ENCODE measurements at regions not wholly inside any gene's neighbourhood (a gene's known extent, or its start where the extent isn't known, plus 50 kb on each side); places are given as distances from the start of the nearest gene placed in this dataset.
A peak's percentile ranks its signal among the peaks of the same experiment; 100 is the strongest.

DNA sequence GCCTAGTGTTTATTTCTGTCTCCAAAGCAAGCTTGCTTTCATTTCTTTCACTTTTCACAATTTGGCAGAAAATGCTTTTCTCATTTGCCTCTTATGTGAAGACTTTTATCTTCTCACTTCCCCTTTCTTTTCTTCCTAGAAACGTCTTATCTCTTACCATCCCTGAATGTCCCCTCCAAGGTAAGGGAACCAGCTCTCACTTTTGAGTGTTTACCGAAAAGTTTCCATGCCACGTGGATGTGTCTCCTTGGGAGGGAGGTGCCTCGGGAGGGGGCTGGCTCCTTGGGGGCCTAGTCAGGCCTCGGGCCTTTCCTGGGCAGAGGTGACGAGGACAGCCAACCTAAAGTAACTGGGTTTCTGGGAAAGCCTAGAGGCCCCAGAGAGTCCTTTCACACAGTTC, 127.4 kb downstream of the CD24 start (continued):
- TF ChIP-seq, protein P1, sequence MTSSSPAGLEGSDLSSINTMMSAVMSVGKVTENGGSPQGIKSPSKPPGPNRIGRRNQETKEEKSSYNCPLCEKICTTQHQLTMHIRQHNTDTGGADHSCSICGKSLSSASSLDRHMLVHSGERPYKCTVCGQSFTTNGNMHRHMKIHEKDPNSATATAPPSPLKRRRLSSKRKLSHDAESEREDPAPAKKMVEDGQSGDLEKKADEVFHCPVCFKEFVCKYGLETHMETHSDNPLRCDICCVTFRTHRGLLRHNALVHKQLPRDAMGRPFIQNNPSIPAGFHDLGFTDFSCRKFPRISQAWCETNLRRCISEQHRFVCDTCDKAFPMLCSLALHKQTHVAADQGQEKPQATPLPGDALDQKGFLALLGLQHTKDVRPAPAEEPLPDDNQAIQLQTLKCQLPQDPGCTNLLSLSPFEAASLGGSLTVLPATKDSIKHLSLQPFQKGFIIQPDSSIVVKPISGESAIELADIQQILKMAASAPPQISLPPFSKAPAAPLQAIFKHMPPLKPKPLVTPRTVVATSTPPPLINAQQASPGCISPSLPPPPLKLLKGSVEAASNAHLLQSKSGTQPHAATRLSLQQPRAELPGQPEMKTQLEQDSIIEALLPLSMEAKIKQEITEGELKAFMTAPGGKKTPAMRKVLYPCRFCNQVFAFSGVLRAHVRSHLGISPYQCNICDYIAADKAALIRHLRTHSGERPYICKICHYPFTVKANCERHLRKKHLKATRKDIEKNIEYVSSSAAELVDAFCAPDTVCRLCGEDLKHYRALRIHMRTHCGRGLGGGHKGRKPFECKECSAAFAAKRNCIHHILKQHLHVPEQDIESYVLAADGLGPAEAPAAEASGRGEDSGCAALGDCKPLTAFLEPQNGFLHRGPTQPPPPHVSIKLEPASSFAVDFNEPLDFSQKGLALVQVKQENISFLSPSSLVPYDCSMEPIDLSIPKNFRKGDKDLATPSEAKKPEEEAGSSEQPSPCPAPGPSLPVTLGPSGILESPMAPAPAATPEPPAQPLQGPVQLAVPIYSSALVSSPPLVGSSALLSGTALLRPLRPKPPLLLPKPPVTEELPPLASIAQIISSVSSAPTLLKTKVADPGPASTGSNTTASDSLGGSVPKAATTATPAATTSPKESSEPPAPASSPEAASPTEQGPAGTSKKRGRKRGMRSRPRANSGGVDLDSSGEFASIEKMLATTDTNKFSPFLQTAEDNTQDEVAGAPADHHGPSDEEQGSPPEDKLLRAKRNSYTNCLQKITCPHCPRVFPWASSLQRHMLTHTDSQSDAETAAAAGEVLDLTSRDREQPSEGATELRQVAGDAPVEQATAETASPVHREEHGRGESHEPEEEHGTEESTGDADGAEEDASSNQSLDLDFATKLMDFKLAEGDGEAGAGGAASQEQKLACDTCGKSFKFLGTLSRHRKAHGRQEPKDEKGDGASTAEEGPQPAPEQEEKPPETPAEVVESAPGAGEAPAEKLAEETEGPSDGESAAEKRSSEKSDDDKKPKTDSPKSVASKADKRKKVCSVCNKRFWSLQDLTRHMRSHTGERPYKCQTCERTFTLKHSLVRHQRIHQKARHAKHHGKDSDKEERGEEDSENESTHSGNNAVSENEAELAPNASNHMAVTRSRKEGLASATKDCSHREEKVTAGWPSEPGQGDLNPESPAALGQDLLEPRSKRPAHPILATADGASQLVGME (CRISPR knock-in tag; IDR thresholded peaks at IDR 0.05), result 0 out of 2 replicates have a peak, but pooled peaks have one; percentile 36
- no peak for TF ChIP-seq HMG20B (CRISPR knock-in tag; IDR thresholded peaks at IDR 0.05)
- TF ChIP-seq CCAR2 (IDR thresholded peaks at IDR 0.05; ENCODE audit: low read depth, low read length), result no peak
- TF ChIP-seq, protein P2, sequence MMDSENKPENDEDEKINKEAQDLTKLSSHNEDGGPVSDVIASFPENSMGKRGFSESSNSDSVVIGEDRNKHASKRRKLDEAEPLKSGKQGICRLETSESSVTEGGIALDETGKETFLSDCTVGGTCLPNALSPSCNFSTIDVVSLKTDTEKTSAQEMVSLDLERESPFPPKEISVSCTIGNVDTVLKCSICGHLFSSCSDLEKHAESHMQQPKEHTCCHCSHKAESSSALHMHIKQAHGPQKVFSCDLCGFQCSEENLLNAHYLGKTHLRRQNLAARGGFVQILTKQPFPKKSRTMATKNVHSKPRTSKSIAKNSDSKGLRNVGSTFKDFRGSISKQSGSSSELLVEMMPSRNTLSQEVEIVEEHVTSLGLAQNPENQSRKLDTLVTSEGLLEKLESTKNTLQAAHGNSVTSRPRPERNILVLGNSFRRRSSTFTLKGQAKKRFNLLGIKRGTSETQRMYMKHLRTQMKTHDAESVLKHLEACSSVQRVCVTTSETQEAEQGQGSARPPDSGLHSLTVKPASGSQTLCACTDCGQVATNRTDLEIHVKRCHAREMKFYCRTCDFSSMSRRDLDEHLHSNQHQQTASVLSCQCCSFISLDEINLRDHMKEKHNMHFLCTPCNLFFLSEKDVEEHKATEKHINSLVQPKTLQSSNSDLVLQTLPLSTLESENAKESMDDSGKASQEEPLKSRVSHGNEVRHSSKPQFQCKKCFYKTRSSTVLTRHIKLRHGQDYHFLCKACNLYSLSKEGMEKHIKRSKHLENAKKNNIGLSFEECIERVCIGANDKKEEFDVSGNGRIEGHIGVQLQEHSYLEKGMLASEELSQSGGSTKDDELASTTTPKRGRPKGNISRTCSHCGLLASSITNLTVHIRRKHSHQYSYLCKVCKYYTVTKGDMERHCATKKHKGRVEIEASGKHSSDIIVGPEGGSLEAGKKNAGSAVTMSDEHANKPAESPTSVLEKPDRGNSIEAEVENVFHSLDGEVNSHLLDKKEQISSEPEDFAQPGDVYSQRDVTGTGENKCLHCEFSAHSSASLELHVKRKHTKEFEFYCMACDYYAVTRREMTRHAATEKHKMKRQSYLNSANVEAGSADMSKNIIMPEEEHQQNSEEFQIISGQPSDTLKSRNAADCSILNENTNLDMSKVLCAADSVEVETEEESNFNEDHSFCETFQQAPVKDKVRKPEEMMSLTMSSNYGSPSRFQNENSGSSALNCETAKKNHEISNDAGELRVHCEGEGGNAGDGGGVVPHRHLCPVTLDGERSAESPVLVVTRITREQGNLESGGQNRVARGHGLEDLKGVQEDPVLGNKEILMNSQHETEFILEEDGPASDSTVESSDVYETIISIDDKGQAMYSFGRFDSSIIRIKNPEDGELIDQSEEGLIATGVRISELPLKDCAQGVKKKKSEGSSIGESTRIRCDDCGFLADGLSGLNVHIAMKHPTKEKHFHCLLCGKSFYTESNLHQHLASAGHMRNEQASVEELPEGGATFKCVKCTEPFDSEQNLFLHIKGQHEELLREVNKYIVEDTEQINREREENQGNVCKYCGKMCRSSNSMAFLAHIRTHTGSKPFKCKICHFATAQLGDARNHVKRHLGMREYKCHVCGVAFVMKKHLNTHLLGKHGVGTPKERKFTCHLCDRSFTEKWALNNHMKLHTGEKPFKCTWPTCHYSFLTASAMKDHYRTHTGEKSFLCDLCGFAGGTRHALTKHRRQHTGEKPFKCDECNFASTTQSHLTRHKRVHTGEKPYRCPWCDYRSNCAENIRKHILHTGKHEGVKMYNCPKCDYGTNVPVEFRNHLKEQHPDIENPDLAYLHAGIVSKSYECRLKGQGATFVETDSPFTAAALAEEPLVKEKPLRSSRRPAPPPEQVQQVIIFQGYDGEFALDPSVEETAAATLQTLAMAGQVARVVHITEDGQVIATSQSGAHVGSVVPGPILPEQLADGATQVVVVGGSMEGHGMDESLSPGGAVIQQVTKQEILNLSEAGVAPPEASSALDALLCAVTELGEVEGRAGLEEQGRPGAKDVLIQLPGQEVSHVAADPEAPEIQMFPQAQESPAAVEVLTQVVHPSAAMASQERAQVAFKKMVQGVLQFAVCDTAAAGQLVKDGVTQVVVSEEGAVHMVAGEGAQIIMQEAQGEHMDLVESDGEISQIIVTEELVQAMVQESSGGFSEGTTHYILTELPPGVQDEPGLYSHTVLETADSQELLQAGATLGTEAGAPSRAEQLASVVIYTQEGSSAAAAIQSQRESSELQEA (IDR thresholded peaks at IDR 0.05; ENCODE audit: low read depth), result no peak
- no peak for TF ChIP-seq U2AF2 (optimal IDR thresholded peaks at IDR 0.05; ENCODE audit: low read depth, low read length)
- 0 out of 2 replicates have a peak, but pooled peaks have one; percentile 48 for TF ChIP-seq ZNF644 (tag; IDR thresholded peaks at IDR 0.05; ENCODE audit: low read depth)
- no peak for TF ChIP-seq COPS2 (conservative IDR thresholded peaks at IDR 0.05)
- peak in 1 of 2 experiments; percentile 33; a peak in 1 of 4 replicates for TF ChIP-seq TRIM24 (IDR thresholded peaks at IDR 0.05)
- no peak for TF ChIP-seq BHLHE40 (IDR thresholded peaks at IDR 0.05; ENCODE audit: low read length)
- no peak for TF ChIP-seq RFX5 (IDR thresholded peaks at IDR 0.05; ENCODE audit: low read depth, low read length)
- TF ChIP-seq, protein P3, sequence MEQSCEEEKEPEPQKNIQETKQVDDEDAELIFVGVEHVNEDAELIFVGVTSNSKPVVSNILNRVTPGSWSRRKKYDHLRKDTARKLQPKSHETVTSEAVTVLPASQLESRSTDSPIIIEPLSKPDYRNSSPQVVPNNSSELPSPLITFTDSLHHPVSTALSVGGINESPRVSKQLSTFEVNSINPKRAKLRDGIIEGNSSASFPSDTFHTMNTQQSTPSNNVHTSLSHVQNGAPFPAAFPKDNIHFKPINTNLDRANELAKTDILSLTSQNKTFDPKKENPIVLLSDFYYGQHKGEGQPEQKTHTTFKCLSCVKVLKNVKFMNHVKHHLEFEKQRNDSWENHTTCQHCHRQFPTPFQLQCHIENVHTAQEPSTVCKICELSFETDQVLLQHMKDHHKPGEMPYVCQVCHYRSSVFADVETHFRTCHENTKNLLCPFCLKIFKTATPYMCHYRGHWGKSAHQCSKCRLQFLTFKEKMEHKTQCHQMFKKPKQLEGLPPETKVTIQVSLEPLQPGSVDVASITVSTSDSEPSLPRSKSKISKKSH (CRISPR knock-in tag; IDR thresholded peaks at IDR 0.05), result no peak
- TF ChIP-seq TFAM (CRISPR knock-in tag; conservative IDR thresholded peaks at IDR 0.05), result no peak
- TF ChIP-seq ZNF699 (CRISPR knock-in tag; IDR thresholded peaks at IDR 0.05; ENCODE audit: insufficient replicate concordance), result no peak

Measured in K562 (cell line).